Renal cortical epithelial cell (primary cell): ENCODE measurements at regions not wholly inside any gene's neighbourhood (a gene's known extent, or its start where the extent isn't known, plus 50 kb on each side); places are given as distances from the start of the nearest gene placed in this dataset.

Source experiments
- DNase-seq: peaks from one replicate; pipeline ENCODE4 v3.0.0-alpha.2; 2011; ENCODE audit warnings: low read depth

DNA sequence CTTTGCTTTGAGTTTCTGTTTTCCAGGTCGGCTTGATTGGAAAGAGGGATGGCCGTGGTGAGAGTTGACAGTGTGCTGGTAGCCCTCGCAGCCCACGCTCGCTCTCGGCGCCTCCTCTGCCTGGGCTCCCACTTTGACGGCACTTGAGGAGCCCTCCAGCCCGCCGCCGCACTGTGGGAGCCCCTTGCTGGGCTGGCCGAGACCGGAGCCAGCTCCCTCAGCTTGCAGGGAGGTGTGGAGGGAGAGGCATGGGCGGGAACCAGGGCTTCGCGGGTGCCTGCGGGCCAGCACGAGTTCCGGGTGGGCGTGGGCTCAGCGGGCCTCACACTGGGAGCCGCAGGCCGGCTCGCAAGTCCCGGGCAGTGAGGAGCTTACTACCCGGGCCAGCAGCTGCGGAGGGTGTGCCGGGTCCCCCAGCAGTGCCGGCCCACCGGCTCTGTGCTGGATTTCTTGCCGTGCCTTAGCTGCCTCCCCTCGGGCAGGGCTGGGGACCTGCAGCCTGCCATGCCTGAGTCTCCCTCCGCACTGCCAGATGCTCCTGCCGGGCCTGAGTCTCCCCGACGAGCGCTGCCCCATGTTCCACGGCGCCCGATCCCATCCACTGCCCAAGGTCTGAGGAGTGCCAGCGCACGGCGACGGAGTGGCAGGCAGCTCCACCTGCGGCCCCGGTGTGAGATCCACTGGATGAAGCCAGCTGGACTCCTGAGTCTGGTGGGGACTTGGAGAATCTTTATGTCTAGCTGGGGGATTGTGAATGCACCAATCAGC, 166.4 kb upstream of the FAT1 start:
- no peak for DNase-seq

DNA sequence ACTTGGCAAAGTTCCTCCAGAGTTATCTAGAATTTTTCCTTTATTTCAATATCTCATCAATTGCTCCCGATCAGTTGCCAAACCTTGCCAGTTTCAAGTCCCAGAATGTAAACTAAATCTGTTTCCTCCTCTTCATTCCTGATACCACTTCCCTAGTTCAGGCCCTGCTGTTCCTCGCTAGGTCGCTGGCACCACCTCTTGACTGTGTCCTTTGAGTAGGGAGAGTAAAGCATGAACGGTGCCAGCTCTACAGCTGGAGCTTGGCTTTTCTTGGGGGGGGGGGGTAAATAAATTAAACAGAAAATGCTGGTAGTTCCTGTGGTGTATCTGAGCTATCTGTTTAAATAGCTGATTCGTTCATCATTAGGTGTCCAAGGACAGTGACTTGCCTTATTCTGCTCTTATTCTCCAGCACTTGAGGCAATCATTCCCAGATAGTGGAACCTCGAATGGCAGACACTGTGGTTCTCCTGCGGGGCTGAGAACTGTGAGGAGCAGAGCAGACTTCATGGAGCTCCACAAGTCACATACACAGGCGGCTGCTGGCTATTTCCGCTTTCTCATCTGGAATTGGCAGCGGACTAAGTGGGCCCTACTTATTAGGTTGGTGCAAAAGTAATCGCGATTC, 168.3 kb upstream of the FAT1 start:
- DNase-seq, result no peak

DNA sequence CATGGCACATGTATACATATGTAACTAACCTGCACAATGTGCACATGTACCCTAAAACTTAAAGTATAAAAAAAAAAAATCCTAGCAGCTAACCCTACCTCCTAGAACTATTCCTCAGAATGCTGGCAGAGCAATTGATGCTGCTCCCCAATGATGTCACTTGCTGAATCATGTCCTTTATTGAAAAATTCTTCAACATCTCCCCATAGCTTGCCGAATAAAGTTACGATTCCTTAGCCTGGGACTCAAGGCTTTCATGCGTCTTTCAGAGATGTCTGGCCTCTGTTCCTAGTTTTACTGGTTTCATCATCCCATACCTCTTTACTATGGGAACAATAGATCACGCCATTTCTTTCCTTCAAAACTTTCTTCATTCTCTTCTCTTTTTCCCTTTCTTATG, 174.7 kb upstream of the FAT1 start:
- DNase-seq, result no peak

DNA sequence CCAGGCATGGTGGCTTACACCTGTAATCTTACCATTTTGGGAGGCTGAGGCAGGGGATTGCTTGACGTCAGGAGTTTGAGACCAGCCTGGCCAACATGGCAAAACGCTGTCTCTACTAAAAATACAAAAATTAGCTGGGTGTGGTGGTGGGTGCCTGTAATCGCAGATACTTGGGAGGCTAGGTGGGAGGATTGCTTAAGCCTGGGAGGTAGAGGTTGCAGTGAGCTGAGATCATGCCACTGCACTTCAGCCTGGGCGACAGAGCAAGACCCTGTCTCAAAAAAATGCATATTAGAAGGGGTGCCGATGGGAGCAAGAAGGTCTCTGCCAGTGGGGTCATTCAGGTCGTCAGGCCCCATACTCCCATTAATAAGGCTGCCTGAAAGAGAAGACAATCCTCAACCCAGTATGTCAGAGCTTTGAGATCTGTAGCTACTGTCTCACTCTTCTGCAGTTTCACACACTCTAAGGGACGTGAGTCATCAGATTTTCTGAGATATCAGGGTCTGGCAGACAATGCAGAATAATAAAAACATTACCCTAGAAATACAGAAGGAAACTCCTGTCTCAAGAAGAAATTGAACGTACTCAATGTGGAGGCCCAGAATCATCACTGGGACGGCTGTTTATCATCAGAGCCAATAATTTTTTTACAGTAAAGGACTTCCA, 176.7 kb upstream of the FAT1 start:
- DNase-seq, result peak; percentile 63

DNA sequence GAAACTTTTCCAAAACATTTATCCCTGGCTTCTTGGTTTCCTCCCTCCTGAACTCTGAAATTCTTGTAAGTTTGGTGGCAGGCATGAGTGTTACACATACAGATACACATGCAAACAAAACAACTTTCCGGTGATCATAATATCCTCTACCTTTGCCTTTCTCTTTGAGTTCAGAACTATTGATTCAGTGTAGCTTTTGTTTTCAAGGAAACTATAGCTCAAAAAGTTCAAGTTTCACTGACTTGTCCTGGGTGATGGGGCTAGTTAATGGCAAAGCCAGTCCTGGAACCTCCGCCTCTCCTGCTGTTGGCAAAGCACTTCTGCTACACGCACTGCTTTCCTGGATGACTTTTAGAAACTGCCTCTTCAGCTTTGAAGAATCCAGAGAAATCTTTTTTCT, 177.3 kb upstream of the FAT1 start:
- peak; percentile 56 for DNase-seq

DNA sequence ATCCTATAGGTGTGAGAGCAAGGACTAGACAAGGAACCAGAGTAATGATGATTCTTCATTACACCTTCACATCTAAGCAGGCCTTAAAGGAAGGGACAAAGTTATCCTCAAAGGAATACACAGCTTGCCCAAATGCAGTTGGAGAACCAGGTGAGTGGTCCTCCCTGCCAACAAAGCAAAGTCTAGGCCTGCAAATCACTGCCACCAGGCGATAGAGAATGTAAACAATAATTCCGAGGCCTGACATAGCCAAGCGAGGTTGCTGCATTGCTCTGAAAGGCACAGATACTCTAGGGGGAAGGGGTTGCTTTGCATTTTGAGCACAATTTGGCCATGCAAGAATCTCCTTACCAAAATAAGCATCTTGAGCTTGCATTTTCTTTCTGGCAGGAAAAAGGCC, 178.2 kb upstream of the FAT1 start:
- DNase-seq, result no peak

DNA sequence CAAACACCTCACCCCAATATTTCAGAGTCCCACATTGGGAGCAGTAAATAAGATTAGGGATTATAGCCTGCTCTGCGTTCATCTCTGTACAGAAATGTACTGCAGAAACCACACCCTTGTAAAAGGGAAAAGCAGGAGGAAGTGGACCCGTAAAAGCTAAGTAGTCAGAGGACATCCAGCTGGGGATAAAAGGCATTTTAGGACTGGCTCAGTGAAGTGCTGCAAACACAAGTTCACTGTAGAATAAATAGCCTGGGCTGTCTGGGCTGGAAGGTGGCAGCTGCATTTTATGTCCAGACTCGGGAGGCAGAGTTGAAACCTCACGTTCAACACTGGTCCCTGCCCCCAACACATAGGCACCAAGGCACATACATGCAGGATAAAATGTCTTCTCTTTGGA, 178.7 kb upstream of the FAT1 start:
- no peak for DNase-seq

DNA sequence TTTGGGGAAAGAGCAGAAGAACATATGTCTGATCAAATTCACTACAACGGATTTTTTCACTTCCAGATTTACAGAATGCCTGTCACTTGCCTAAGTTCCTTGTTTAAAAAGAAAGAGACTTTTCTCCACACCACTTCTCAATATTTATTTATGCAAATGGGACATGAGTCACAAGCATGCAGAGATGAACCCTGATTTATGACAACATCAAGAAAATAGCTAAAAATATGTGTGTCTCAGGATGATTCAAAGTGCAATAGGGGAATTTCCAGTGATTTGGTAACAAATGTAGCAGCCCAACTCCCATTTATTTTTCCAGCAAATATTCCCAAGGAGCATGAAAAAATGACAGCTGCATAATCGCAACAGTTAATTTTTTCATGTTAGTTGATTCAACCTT, 180.4 kb upstream of the FAT1 start:
- peak; percentile 89 for DNase-seq

DNA sequence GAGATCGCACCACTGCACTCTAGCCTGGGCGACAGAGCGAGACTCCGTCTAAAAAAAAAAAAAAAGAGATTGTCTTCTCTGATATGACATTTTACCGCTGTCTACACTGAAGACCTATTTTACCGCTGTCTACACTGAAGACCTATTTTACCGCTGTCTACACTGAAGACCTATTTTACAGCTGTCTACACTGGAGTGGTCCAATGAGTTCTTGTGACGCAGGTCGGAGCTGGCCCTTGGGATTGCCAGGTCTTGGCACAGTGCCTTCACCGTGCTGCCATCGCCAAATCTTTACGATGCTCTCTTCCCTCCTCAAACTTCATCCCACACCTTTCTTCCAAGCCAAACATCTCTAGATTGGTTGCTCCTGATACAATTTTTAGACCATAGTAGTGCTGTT, 183.1 kb upstream of the FAT1 start:
- no peak for DNase-seq

DNA sequence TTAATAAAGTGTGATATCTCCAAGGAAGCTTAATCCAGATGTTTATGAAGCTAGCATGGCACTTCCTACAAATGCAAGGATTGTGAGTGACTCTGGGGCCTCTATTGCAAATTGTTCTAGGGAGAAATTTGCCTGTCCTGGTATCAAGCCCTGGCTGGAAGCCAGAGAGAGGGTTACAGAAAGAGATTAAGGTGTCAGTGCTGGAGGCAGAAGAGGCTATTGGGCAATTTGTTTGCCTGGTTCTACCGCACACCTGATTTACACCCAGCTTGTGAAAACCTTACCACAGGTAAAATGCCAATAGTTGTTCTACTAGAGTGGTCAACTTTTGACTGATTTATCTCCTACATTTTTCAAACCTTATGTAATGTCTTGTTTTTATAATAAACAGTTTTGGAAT, 186.7 kb upstream of the FAT1 start:
- no peak for DNase-seq

DNA sequence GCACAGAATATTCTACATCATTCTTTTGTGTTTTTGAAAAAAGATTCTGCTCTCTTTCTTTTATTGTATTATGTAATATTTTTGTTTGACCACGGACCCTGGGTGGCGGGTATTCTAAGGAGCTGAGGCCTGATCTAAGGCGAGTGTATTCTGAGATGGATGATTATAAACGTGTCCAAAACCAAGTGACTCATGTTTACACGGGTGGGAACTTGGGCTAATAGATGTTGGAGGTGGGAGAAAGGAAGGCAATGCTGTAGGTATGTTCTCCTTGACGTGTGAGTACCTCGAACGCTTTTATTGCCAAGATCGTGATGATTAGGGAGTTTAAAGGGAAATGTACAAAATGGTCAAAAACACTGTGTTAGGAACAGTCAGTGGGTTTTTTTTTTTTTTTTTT, 188.9 kb upstream of the FAT1 start:
- no peak for DNase-seq

DNA sequence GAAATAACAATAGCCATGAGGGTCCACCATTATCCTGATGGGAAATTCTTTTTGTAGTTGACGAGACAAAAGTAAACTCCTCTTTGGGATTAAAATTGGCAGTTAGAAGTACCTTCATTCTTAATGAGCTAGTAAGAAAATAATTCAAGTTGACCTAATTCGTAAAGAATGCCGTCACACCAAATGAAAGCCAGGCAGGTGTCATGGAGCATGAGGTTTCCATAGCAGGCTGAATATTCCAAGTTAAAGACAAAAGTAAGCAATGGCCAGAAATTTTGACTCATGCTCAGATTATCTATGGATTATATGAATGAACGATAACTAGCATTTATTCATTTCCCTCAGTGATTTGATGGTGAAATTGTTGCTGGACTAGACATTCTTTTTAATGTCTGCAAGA, 192.2 kb upstream of the FAT1 start:
- DNase-seq, result peak; percentile 49

DNA sequence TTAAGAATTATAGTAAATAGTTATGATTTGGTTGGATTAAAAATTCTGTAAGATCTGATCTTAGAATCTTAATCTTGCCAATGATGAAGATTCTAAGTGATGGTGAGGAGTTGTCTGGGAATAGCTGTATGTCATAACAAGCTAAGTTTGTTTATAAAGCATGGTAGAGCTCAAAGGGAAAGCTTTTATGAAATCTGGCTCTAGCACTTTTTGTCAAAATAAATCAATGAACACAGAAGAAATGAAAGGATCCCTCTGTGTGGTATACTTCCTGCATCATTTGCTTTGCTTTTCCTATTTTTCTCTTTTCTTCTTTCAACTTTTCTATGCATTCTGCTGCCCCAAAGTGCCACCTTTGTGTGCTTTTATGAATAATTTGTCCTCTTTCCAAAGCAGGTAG, 193.5 kb upstream of the FAT1 start:
- no peak for DNase-seq

DNA sequence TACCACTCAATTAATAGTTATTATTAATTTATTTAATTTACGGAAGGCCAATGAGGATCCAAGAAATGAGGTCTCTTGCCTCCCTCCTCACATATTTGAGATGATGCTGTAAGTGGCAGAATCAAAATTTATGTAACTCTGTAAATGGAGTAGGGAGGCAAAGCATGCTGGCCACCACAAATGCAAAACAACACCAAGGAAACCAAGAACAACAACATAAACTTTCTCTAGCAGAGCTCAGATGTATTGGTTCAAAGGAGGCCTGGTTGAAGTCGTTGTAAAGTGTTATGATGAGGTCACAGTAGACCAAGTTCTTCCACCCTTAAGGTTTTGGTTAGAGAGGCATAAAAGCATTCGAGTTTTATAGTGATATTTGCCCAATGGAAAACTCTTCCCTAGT, 194.8 kb upstream of the FAT1 start:
- DNase-seq, result peak; percentile 29

DNA sequence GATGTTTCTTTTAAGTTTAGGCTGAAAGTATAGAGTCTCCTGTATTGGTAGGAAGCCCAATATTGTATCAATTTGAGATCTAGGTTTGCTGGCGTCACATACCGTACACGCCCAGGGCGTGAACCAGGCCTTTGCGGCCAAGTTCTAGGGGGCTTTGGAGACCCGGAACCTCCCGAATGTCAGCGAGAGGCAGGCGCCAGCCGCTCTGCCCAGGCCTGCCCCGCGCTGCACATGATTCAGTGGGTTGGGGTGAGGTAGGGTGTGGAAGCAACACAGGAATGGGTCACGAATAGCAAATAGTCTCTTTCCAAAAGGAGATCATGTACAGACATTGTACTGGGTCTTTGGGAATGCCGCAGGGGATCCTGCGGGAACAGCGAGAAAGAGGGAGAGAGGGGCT, 195.7 kb upstream of the FAT1 start:
- DNase-seq, result no peak

DNA sequence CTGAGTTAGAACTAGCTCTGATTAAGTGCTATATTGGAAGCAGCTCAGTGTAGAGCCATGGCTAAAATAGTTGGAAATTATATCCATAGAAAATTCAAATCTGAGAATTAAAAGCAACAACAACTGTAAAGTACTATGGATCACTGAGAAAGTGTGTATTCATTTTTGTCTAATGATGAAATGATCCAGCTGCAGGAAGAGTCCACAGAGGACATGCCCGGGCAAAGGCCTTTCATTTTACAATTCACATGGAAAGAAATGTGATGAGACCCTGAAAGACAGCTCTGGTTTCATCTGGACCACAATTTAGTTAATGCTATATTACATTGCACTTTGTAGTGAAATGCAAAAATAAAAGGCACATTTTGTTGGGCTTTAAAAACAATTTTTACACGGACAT, 196.8 kb upstream of the FAT1 start:
- no peak for DNase-seq

DNA sequence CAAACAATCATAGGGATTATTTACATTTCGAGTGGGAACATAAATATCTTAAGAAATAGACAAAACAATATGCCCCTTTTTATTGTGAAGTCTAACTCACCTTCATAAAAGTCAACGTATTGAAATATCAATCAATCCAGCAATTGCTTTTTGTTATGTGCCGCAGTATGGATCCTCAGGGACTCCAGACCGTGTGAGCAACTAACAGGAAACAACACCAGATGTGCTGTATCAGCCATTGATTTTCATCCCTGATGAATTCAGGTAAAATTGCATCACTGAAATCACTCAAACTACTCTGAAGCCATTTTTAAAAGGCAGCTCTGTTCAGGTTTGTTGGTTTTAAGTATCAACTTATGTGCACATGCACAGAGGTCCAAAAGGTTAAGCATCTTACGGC, 197.3 kb upstream of the FAT1 start:
- no peak for DNase-seq

DNA sequence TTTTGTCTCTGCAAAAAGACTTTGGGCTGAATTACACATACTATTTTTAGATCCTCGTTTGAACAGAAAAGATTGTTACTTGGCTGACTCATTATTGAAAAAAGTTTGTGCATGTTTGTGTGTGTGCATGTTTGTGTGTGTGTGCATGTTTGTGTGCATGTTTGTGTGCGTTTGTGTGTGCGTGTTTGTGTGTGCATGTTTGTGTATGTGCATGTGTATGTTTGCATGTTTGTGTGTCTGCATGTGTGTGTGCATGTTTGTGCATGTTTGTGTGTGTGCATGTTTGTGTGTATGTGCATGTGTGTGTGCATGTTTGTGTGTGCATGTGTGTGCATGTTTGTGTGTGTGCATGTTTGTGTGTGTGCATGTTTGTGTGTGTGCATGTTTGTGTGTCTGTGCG, 201.1 kb upstream of the FAT1 start:
- no peak for DNase-seq

DNA sequence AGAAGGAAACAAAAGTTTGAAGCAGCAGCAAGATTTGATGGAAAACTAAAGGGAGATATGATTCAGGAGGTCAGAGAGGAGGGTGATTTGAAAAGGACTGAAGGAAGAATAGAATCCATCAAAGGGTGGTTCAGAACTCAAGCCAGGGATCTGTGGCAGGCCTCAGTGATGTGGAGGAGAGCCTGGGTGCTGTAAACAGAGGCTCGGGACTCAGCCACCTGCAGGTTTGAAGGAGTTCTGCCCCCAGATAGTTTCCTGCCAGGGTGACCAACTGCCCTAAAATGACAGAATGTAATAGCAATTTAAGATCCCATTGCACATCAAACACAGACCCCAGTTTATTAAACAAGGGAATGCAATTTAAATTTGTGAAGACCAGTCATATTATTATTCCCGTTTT, 204.0 kb upstream of the FAT1 start:
- no peak for DNase-seq

DNA sequence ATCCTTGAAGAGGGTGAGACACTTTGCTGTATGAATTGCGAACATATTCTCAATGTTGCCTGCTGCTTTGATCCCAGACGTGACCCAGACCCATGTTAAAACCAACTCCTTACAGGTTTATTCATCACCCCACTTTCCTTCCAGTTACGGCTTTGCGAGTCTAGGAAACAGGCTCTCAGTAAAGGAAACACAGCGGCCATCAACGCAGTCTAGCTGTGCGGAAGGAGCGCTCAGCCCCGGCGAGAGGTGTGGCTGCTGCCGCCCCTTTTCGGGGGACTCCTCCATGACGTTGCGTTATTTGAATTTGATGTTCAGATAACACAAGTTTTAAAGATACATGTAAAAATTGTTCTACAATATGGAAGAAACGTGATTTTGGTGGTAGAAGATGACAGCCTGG, 206.4 kb upstream of the FAT1 start:
- DNase-seq, result no peak

DNA sequence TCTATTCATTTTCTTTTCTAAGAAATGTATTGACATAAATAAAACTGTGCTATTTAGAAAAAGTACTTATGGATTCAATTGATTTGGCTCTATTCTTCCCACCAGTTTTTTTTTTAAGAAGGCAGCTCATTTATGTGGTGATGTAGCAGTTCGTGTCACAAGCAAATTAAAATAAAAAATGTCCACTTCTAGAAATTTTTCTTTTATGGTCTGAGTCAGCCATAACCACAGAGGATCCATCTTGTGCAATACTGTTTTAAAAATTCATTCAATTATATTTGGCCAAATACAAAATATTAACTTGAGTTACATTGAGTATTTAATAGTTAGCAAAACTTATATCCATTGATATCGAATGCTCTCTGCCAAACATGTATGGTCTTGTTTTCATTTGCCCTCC, 207.9 kb upstream of the FAT1 start:
- peak; percentile 17 for DNase-seq

DNA sequence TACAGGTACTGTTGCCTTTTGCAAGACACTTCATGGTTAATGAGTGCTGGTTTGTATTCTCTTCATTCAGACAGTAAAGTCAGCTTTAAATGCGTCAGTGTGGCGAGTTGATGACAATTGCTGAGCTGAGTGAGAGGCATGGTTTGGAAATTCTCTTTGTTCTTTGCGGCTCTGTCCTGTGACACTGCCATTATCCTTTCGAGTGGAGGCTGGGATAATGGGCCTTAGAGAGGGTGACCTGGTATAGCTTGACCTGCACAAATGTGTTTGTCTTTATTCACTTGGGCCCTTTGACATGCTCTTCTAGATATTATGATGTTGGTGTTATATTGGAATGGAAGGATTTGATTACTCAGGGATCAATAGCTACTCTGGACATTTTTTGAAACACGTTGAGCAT, 208.5 kb upstream of the FAT1 start:
- DNase-seq, result no peak

DNA sequence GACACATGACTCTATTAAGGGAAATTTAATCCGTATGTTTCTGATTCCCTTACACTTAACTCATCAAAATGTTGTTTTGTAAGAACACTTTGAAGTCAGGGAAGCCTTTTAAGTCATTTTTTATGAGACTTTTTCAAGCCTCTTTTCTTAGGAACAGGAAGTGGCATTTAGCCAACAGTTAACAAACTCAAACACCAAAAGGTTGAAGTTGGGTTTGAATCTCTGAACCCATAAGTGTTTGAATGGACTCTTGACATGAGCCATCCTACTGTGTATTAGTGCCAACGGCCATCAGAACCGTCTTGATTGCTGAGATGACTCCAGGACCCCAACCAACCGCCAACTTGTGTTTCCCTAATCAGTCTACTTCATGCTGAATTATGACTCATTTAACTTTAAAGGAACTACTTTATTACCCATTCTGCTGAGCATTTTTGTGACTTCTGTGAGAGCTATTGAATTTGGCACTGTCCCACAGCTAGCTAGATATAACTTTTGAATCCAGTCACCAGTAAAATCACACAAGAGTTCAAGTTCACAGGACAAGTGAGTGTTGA, 209.1 kb upstream of the FAT1 start:
- peak; percentile 84 for DNase-seq
